GM19372 (cell line): ENCODE measurements at regions not wholly inside any gene's neighbourhood (a gene's known extent, or its start where the extent isn't known, plus 50 kb on each side); places are given as distances from the start of the nearest gene placed in this dataset.

Source experiments
- ATAC-seq: cut with Tn5 transposase; IDR thresholded peaks from one replicate; pipeline ENCODE4 v1.9.1; 2021; ENCODE audit warnings: mild to moderate bottlenecking, low read depth, moderate library complexity; ENCODE audit not compliant: unreplicated experiment

- no peak for ATAC-seq
Measured at GRCh38 chr5:12825163-12825562, 920.9 kb upstream of the CTNND2 start.

GRCh38 chr5:12805165-12805698, 901.0 kb upstream of the CTNND2 start:
- ATAC-seq = no peak

GRCh38 chr5:12799165-12799564, 894.9 kb upstream of the CTNND2 start:
- no peak for ATAC-seq

GRCh38 chr5:12795333-12795663, 891.1 kb upstream of the CTNND2 start:
- ATAC-seq = no peak

GRCh38 chr5:12794476-12795332, 890.5 kb upstream of the CTNND2 start:
- no peak for ATAC-seq

GRCh38 chr5:12793373-12793772, 889.1 kb upstream of the CTNND2 start:
- ATAC-seq = no peak

- ATAC-seq = no peak
Measured at GRCh38 chr5:12780536-12780935, 876.3 kb upstream of the CTNND2 start.

GRCh38 chr5:12777342-12777741, 873.1 kb upstream of the CTNND2 start:
- no peak for ATAC-seq

- ATAC-seq = no peak
Measured at GRCh38 chr5:12772276-12772675, 868.0 kb upstream of the CTNND2 start.

- ATAC-seq = no peak
Measured at GRCh38 chr5:12759377-12759776, 855.1 kb upstream of the CTNND2 start.

- ATAC-seq = no peak
Measured at GRCh38 chr5:12757035-12757434, 852.8 kb upstream of the CTNND2 start.

- no peak for ATAC-seq
Measured at GRCh38 chr5:12745537-12745936, 841.3 kb upstream of the CTNND2 start.

- no peak for ATAC-seq
Measured at GRCh38 chr5:12743582-12743981, 839.3 kb upstream of the CTNND2 start.

- no peak for ATAC-seq
Measured at GRCh38 chr5:12730354-12730753, 826.1 kb upstream of the CTNND2 start.

- no peak for ATAC-seq
Measured at GRCh38 chr5:12716664-12717063, 812.4 kb upstream of the CTNND2 start.

GRCh38 chr5:12707560-12707959, 803.3 kb upstream of the CTNND2 start:
- ATAC-seq = no peak

- no peak for ATAC-seq
Measured at GRCh38 chr5:12704955-12705354, 800.7 kb upstream of the CTNND2 start.

- ATAC-seq = no peak
Measured at GRCh38 chr5:12703254-12703653, 799.0 kb upstream of the CTNND2 start.

- no peak for ATAC-seq
Measured at GRCh38 chr5:12695651-12696050, 791.4 kb upstream of the CTNND2 start.

GRCh38 chr5:12691330-12691729, 787.1 kb upstream of the CTNND2 start:
- ATAC-seq = no peak

- ATAC-seq = no peak
Measured at GRCh38 chr5:12690361-12690760, 786.1 kb upstream of the CTNND2 start.

- ATAC-seq = no peak
Measured at GRCh38 chr5:12683249-12683648, 779.0 kb upstream of the CTNND2 start.
